Kidney (tissue), 13 donors: ENCODE measurements at regions not wholly inside any gene's neighbourhood (a gene's known extent, or its start where the extent isn't known, plus 50 kb on each side); places are given as distances from the start of the nearest gene placed in this dataset.

Experiments
- DNase-seq, 5 donors: peaks; one replicate each; pipeline ENCODE4 v3.0.0-alpha.2; 2013 to 2020
- FAIRE-seq: peaks from 2 replicates; lab custom pipeline; 2012; peaks lifted over from hg19 to GRCh38; lab: Jason Lieb, UNC
- H3K27ac ChIP-seq, 2 donors: one replicate each; pipeline ENCODE4 v1.7.0; 2013; ENCODE audit warnings: low read depth in 2 of 2, low read length in 2 of 2, inconsistent platforms in 1 of 2
- H3K27me3 ChIP-seq: one replicate; pipeline ENCODE4 v1.7.1; 2013; ENCODE audit warnings: low read length, inconsistent platforms; ENCODE audit not compliant: control insufficient read depth, insufficient read depth
- H3K36me3 ChIP-seq, 3 donors: one replicate each; pipeline versions ENCODE4 v1.7.0 to v1.7.1; 2013; ENCODE audit warnings: low read length in 3 of 3, control low read depth in 1 of 3, inconsistent platforms in 1 of 3; ENCODE audit not compliant: insufficient read depth in 3 of 3, control insufficient read depth in 2 of 3
- H3K4me1 ChIP-seq, 3 donors: one replicate each; pipeline versions ENCODE4 v1.7.0 to v1.7.1; 2013; ENCODE audit warnings: low read length in 3 of 3, inconsistent platforms in 1 of 3, low read depth in 1 of 3; ENCODE audit not compliant: control insufficient read depth in 2 of 3, insufficient read depth in 2 of 3
- H3K4me3 ChIP-seq, 3 donors: one replicate each; pipeline versions ENCODE4 v1.7.0 to v1.8.1; 2013; ENCODE audit warnings: low read length in 3 of 3, control low read depth in 1 of 3, inconsistent platforms in 1 of 3
- H3K9ac ChIP-seq, 3 donors: one replicate each; pipeline versions ENCODE4 v1.7.0 to v1.7.1; 2013; ENCODE audit warnings: low read length in 3 of 3, control low read depth in 1 of 3, inconsistent platforms in 1 of 3
- H3K9me3 ChIP-seq, 3 donors: one replicate each; pipeline versions ENCODE4 v1.7.0 to v1.7.1; 2013; ENCODE audit warnings: low read length in 3 of 3, control low read depth in 1 of 3, inconsistent platforms in 1 of 3; ENCODE audit not compliant: control insufficient read depth in 2 of 3, insufficient read depth in 1 of 3
- intact Hi-C: fragments of 100-400 bp; cut with DNase I; formaldehyde crosslinking; loops from one replicate; pipeline ENCODE4 v1.11.1; 2022
- TF ChIP-seq, protein P1 (sequence below): IDR thresholded peaks from 3 replicates; pipeline ENCODE4 v1.5.1; 2012; ENCODE audit warnings: mild to moderate bottlenecking, moderate library complexity, borderline replicate concordance; ENCODE audit not compliant: insufficient read depth; ENCODE audit errors: extremely low read depth
- donor health status: control.
- donor health status: control.
- donor health status: control.
- donor health status: control.
- donor health status: control.
- donor health status: DM: yes; HTN: yes; CAD: no.
- donor health status: Normal renal cell carcinoma (clear cell type).

- intact Hi-C loops = no loop called here
- FAIRE-seq = no peak
- H3K27me3 ChIP-seq = no peaks in the 10 kb centered on the region
- H3K4me1 ChIP-seq = peaks cover 0 to 6% (median 0%) of the 10 kb centered on the region in 3 donors
- no peaks in the 10 kb centered on the region for H3K36me3 ChIP-seq
- DNase-seq = no peak
- TF ChIP-seq, protein P1, sequence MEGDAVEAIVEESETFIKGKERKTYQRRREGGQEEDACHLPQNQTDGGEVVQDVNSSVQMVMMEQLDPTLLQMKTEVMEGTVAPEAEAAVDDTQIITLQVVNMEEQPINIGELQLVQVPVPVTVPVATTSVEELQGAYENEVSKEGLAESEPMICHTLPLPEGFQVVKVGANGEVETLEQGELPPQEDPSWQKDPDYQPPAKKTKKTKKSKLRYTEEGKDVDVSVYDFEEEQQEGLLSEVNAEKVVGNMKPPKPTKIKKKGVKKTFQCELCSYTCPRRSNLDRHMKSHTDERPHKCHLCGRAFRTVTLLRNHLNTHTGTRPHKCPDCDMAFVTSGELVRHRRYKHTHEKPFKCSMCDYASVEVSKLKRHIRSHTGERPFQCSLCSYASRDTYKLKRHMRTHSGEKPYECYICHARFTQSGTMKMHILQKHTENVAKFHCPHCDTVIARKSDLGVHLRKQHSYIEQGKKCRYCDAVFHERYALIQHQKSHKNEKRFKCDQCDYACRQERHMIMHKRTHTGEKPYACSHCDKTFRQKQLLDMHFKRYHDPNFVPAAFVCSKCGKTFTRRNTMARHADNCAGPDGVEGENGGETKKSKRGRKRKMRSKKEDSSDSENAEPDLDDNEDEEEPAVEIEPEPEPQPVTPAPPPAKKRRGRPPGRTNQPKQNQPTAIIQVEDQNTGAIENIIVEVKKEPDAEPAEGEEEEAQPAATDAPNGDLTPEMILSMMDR = no peak
- H3K27ac ChIP-seq = no peak overlapping the region
- no peak overlapping the region for H3K9ac ChIP-seq
- no peaks in the 10 kb centered on the region for H3K9me3 ChIP-seq
- H3K4me3 ChIP-seq = no peak overlapping the region
These were observed 140.9 kb downstream of the HGF start for GRCh38 chr7:81628951-81629350.

- no peak for DNase-seq
- Histone ChIP-seq H3K4me3 (no peak overlapping the region), H3K27ac (no peak overlapping the region), H3K4me1 (peaks cover 0 to 6% (median 0%) of the 10 kb centered on the region in 3 donors), H3K9ac (no peak overlapping the region), H3K27me3 (no peaks in the 10 kb centered on the region), H3K36me3 (no peaks in the 10 kb centered on the region), H3K9me3 (no peaks in the 10 kb centered on the region)
- intact Hi-C loops = no loop called here
- TF ChIP-seq, protein P1 = no peak
- no peak for FAIRE-seq
These were observed 142.1 kb downstream of the HGF start for GRCh38 chr7:81627536-81628287.

DNA sequence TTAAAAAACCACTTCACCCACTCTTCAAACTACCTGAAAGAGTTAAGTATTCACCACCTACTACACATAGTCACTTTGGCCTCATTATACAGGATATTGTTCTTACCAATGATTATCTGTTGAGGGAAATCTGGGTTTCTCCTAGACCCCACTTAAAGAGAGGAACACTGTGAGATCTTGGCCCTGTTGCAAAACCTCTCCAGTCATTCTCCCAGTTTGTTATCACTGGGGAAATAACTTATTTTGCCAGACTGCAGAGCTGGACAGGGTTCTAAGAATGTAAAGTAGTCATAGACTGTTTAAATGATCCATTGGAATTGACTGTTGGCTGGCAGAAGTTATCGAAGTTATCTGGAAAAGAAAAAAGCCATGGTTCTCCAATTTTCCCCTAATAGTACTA, 143.8 kb downstream of the HGF start:
- peaks cover 0 to 6% (median 0%) of the 10 kb centered on the region in 3 donors for H3K4me1 ChIP-seq
- intact Hi-C loops = no loop called here
- DNase-seq (no peak), FAIRE-seq (no peak)
- no peaks in the 10 kb centered on the region for H3K36me3 ChIP-seq
- TF ChIP-seq, protein P1 = no peak
- H3K9me3 ChIP-seq = no peaks in the 10 kb centered on the region
- no peak overlapping the region for H3K9ac ChIP-seq
- no peak overlapping the region for H3K27ac ChIP-seq
- no peak overlapping the region for H3K4me3 ChIP-seq
- H3K27me3 ChIP-seq = no peaks in the 10 kb centered on the region
